GM19468 (cell line): ENCODE measurements at regions not wholly inside any gene's neighbourhood (a gene's known extent, or its start where the extent isn't known, plus 50 kb on each side); places are given as distances from the start of the nearest gene placed in this dataset.
"Not testable (repeated sequence)": the region's sequence is repeated elsewhere in the genome, so short reads cannot be mapped to it uniquely, and the experiment has no call there.

ENCODE experiments used
- ATAC-seq: cut with Tn5 transposase; IDR thresholded peaks from one replicate; pipeline ENCODE4 v1.9.1; 2021; ENCODE audit warnings: mild to moderate bottlenecking, moderate library complexity, moderate number of reproducible peaks; ENCODE audit not compliant: unreplicated experiment; ENCODE audit errors: extremely low read depth

DNA sequence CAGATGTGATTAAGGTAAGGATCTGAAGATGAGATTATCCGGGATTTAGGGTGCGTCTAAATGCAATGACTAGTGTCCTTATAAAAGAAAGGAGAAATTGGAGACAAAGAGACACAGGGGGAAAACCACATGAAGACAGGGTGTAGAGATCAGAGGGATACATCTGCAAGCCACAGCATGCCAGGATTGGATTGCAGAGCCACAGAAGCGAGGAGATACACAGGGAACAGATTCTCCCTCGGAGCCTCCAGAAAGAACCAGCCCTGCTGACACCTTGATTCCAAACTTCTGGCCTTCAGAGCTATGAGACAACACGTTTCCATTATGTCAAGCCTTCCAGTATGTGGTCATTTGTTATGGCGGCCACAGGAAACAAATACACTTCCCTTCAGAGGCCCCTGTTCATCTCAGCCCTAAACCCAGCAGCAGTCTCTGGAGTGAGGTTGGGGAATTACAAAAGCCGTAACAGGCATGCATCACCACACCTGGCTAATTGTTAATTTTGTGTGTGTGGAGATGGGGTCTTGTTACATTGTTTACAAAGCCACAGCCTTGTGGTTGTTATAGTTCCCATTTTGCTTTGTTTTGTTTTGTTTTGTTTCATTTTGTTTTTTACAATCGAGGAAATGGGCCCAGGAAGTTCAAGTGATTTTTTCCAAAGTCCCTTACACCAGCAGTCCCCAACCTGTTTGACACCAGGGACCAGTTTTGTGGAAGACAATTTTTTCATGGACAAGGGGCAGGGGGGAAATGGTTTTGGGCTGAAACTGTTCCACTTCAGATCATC, 51.6 kb upstream of the LYRM9 start:
- no peak for ATAC-seq

DNA sequence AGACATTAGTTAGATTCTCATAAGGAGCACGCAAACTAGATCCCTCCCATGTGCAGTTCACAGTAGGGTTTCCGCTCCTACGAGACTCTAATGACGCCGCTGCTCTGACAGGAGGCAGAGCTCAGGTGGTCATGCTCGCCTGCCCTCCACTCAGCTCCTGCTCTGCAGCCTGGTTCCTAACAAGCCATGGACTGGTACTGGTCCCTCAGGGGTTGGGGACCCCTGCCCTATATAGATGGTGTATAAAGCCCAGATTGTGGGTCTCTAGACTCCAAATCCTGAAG, 52.1 kb upstream of the LYRM9 start:
- no peak for ATAC-seq

DNA sequence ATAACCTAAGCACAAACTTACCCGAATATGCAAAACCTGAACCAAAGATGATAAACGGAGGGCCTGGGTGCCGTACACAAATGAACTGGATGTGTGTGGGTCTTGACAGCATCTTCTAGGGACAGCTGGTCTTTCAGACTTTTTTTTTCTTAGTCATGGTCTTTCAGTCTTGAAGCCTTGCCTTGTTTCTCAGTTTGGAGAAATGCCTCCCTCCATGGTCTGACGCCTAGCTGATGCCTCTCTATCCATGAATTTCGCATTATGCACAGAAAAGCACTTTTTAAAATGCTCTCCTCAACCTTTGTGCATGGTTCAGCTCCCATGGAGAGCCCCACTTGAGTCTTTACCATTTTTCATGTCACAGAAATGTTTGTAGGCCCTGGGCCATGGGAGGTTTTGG, 52.8 kb upstream of the LYRM9 start:
- ATAC-seq: no peak

- no peak for ATAC-seq
Observed at GRCh38 chr17:27946513-27946912, 53.3 kb upstream of the LYRM9 start.

- no peak for ATAC-seq
Observed at GRCh38 chr17:27947005-27947406, 53.8 kb upstream of the LYRM9 start.

DNA sequence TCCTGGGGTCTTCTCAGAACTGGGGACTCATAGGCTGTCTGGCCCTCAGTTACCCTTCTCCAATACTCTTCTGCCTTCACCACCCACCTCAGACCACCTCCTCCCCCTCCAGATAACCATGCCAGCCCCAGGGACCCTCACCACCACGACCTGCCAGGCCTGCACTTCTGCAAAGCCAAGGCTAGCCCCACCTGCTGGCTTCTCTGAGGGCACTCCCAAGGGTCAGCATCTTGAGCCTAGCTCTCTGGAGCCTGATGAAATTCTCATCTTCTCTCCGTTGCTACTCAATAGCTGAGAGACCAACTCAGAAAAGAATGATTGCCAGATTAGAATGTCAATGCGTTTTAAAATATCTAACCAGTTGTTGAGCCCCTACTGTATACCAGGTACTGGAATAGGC, 56.1 kb upstream of the LYRM9 start:
- no peak for ATAC-seq

GRCh38 chr17:27950225-27950624, 57.1 kb upstream of the LYRM9 start:
- ATAC-seq: not testable (repeated sequence)

- no peak for ATAC-seq
Observed at GRCh38 chr17:27950995-27951394, 57.8 kb upstream of the LYRM9 start.

GRCh38 chr17:27951872-27952271, 58.7 kb upstream of the LYRM9 start:
- no peak for ATAC-seq

- no peak for ATAC-seq
Observed at GRCh38 chr17:27952366-27952765, 59.2 kb upstream of the LYRM9 start.

DNA sequence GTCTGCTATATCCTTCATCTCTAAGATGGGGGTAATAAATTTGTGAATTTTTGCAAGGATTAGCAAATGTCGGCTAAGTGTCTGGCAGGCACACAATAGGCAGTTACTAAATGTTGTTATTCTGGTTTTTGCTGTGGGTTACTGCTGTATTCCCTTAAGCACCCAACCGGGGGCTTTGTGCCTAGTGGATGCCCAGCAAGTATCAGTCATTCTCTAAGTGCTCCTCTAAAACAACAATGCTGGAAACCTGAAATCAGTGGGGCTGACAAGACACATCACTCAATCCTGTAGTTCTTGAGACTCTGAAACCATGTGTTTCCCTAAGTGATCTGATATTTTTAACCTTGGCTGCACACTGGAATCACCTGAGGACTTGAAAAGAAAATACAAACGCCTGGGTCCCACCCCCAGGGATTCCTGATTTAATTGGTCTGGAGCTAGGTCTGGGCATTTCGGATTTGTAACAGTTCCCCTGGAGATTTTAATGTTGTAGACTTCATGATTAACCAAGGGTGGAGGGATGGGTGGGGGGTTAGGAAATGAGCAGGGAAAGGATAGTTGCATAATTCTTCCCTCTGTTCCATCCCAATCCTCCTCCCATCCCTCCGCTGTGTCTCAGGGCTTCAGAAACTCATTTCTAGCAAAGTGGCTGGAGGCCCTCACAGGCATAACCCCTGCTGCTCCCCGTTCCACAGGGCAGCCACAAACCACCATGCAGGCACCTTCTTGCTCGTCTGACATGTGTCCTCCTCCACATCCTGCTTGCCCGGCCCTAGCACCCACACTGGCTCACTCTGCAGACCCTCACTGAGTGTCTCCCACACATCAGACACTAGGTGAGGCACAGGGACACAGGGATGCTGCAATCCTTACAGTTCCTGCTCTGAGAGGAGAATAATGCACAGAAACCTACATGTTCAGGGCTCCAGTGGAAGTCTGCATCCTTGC, 61.7 kb upstream of the LYRM9 start:
- ATAC-seq: no peak

GRCh38 chr17:27956601-27957445, 63.7 kb upstream of the LYRM9 start:
- no peak for ATAC-seq

DNA sequence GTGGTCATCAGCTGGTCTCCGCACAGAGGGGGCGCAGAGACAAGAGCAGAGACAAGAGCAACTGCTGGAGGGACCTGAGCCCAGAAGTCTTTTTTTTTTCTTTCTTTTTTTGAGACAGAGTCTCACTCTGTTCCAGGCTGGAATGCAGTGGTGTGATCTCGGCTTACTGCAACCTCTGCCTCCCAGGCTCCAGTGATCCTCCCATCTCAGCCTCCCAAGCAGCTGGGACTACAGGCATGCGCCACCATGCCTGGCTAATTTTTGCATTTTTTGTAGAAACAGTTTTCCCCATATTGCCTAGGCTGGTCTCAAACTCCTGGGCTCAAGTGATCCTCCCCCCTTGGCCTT, 64.3 kb upstream of the LYRM9 start:
- not testable (repeated sequence) for ATAC-seq

DNA sequence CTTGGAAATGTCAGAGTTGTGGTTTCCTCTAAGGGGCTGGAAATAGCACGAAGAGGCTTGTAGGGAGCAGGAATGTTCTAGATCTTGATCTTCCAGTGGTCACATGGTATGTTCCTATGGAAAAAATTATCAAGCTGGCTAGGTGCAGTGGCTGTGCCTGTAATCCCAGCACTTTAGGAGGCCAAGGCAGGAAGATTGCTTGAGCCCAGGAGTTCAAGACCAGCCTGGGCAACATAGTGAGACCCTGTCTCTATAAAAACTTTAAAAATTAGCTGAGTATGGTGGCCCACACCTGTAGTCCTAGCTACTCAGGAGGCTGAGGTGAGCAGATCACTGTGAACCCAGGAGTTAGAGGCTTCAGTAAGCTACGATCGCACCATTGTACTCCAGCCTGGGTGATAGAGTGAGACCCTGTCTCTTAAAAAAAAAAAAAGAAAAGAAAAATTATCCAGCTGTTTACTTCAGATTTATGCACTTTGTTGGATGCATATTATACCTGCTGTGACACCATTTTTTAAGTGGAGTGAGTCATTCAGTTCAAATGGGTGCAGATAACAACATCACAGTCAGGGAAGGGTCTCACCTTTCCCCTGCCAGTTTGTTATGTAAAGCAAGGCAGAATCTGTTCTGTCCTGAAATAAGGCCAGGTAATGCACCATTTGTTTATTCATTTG, 65.7 kb upstream of the LYRM9 start:
- ATAC-seq: no peak

- ATAC-seq: no peak
Observed at GRCh38 chr17:27959382-27959709, 66.2 kb upstream of the LYRM9 start.

DNA sequence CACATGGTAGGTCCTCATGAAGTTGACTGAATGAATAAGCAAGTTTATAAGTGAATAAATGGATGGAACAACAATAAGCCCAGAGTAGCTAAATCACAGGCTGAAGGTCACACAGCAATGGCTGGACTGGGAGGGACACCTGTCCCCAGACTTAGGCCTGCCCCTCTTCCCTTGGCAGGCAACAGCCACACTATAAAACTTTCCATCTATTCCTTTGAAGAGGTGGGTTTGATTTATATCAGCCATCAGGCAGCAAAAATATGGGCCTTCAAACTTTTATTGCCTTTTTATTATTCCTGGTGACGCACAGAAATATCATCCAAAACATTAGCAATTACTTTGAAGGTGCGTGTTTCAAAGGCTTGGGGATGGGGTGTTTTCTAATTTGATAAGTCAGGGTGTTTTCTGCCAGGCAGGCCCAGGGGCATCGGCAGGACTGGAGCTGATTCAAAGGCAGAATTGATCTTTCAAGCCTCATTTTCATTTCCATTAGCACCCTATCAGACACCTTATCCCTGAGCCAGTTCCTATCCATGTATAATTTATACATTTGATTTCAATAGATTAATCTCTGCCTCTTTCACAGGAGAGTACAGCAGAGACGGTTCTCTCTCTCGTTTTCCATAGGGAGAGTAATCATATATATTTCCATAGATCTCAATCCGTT, 67.2 kb upstream of the LYRM9 start:
- ATAC-seq: no peak

- ATAC-seq: not testable (repeated sequence)
Observed at GRCh38 chr17:27962581-27962980, 69.4 kb upstream of the LYRM9 start.

DNA sequence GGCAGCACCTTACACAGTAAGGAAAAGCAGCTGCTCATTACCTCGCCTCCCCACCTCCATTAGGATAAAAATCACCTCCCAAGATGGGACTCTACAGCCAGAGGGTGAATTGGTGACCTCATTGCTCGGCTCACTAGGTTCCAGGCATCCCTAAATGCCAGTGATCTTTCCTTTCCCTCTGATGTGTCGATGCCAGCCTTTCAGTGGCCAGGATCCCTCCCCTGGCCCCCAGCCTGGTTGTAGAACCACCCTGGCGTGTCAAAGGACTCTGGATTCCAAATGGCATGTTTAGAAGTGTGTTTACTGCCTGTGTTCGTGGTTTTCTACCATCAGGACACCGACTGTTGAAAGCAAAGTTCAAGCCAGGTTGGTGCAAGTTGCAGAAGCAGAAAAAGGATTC, 72.1 kb upstream of the LYRM9 start:
- ATAC-seq: no peak

GRCh38 chr17:27968206-27968732, 74.2 kb upstream of the NLK start:
- ATAC-seq: no peak

DNA sequence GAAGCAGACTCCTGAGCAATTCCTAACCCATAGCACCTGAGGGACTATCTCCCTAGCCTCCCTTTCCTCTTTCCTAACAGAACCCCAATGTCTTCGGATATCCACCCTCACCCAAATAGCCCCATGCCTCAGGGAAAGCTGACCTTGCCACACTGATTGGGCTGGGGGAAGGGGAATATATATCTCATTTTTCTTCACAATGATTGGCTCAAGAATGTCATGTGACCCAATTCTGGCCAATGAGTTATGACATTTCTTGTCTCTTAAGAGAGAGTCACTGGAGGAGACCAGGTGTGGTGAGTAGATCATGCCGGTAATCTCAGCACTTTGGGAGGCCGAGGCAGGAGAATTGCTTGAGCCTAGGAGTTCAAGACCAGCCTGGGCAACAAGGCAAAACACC, 71.9 kb upstream of the NLK start:
- ATAC-seq: no peak
